ENCODE measurements at regions not wholly inside any gene's neighbourhood (a gene's known extent, or its start where the extent isn't known, plus 50 kb on each side); places are given as distances from the start of the nearest gene placed in this dataset.
A peak's percentile ranks its signal among the peaks of the same experiment; 100 is the strongest.
"Not testable (repeated sequence)": the region's sequence is repeated elsewhere in the genome, so short reads cannot be mapped to it uniquely, and the experiment has no call there.

DNA sequence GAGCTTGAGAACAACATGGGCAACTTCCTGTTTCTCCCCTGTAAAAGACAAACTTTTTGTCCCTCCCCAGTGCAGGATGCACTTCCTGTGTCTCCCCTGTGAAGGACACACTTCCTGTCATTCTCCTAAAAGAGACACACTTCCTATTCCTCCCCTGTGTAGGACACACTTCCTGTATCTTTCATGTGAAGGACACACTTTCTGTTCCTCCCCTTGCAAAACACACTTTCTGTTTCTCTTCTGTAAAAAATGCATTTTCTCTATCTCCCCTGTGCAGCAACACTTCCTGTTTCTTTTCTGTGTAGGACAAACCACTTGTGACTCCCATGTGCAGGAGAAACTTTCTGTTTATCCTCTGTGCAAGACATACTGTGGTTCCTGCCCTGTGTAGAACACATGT lies 488.6 kb upstream of the USP9Y start:
- DNase-seq (ENCODE audit: low read depth in 2 of 2) = no peak

DNA sequence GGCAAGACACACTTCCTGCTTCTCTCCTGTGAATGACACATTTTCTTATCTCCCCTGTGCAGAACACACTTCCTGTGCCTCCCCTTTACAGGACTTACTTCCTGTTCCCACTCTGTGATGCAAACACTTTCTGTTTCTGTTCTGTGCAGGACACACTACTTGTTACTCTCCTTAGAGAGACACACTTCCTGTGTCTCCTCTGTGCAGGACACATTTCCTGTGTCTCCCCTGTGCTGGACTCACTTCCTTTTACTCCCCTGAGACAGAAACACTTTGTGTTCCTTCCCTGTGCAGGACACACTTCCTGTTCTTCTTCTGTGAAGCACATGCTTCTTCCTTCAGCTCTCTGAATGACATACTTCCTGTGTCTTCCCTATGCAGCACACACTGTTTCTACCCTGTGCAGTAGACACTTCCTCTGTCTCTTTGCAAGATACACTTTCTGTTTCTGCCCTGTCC lies 485.4 kb upstream of the USP9Y start:
- no peak for DNase-seq (ENCODE audit: low read depth in 2 of 2)

DNA sequence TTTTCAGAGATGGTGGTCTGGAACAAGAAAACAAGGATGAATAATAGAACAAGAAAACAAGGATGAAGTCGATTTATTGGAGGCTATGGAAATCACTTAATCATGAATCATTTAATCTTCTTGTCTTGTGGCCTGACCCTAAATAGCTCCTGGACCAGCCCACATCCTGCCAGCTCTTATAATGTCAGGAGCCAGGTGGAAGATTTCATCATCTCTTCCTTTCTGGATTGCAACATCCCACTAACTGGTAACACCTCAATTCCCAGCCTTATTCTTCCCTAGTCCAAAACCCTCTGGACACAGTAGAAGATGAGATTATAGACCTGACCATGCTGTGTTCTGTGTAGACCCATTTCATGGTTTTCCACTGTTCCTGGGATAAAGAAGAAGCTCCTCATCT lies 470.1 kb upstream of the USP9Y start:
- DNase-seq (ENCODE audit: low read depth in 2 of 2) = no peak

DNA sequence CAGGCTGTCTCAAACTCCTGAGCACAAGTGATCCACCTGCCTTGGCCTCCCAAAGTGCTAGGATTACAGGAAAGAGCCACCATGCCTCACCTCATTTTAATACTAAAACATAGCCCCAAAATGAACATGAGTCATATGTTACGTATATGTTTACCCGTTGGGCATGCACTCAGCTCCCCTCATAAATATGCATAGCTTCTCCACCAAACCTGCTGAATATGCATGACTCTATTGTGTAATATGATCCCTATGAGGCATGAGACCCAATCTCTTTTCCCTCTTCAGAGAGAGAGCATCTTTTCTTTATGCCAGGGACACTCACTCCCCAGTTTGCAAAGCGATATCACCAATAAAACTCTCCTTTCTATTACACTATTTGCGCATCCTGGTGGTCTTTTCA lies 464.6 kb upstream of the USP9Y start:
- no peak for DNase-seq (ENCODE audit: low read depth in 2 of 2)

DNA sequence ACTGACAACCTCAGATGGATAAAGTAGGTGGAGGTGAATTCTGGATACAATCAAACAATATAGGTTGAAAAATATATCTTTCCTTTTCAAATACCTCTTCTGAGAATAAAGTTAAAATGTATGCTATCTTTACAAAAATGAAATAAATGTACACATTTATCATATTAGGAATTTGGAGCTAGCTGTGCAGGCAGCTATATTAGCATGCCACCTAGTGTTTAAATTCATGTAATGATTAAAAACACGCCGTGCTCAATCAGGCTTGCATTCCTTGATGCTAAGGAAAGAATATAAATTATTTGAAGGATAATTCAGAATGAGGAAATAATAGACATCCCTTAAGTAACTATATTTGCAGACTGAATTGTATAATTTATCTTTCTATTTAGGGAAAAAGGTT lies 460.7 kb upstream of the USP9Y start:
- DNase-seq (ENCODE audit: low read depth in 2 of 2) = not testable (repeated sequence)

DNA sequence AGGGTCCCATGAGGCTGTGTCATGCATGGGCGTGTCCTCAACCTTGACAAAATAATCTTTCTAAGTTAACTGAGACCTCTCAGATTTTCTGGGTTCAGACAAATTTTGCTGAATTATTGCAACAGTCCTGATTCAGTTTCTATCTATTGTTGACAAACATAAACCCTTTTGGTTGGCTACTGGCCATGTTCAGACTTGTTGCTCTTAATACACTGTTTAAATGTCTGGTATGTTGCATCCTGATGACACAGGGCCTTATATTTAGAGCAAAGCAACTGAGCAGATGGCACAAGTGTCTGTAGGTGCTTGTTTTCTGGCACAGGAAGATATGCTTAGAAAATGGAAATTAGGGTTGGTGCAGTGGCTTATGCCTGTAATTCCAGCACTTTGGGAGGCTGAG lies 456.9 kb upstream of the USP9Y start:
- DNase-seq (ENCODE audit: low read depth in 2 of 2) = no peak

DNA sequence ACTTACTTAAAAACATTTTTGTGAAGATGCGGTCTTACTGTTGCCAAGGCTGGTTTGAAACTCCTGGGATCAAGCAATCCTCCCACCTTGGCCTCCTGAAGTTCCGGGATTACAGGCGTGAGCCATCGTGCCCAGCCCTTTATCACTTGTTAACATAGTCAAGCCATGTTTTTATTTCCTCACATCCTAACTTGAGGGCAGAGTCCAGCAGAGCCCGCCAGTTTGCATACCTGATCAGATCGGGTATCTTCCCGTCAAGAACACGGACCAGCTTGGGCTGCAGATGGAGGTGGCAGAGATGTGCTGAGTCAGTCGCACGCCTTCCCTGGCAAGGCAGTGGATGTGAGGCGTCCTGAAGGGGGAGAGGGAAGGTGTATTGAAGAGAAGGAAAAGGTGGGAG lies 447.3 kb upstream of the USP9Y start:
- no peak for DNase-seq (ENCODE audit: low read depth in 2 of 2)

DNA sequence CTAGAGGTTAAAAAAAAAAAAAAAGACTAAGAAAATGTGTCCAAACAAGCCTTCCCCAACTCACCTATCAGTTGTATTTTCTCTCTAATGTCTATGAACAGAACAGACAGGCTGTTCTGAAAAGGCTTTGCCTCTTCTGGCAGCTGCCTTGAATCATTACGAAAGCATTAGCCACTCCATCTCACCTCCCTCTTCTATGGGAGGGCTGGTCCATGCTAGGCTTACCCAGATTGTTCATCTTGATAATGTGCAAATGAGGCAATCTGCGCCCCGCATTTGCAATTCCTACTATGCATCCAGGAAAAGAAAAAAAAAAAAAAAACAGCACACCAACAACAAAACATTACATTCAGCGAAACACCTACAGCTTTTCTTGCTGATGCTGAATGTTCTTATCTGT lies 429.9 kb upstream of the USP9Y start:
- no peak for DNase-seq (ENCODE audit: low read depth in 2 of 2)

DNA sequence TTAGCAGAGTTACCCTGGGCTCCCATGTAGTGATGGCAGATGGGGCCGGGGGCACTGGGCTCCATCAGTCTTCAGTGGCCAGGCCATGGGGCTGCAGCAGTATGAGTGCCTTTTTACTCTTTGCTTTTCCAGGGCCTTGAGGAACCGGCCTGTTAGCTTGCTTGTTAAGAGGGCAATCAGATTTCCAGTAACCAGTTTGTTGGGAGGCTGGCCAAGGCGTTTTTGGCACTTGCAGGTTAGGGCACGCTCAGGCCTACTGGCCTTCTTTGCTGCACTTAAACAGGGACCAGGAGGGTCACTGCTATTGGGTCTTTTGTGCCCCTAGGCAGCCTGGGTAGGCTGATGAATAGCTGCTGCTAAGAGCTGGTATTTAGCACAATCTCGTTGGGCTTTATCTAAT lies 415.4 kb upstream of the USP9Y start:
- DNase-seq (ENCODE audit: low read depth in 2 of 2) = no peak

DNA sequence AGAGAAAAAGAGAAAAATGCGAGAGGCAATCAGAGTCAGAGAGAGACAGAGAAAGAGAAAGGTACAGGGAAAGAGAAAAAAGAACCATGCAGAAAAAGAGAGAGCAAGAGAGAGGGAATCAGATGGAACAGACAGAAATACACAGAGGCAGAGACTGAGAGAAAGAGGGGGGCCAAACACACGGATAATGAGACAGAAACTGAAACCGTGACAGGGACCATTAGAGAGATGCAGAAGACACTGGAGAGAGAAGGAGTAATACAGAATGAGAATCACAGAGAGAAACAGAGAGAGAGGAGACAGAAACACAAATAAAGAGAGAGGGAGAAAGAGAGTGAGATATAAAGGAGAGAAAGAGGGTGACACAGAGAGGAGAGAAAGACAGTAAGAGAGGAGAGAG lies 412.1 kb upstream of the USP9Y start:
- DNase-seq (ENCODE audit: low read depth in 2 of 2) = no peak

DNA sequence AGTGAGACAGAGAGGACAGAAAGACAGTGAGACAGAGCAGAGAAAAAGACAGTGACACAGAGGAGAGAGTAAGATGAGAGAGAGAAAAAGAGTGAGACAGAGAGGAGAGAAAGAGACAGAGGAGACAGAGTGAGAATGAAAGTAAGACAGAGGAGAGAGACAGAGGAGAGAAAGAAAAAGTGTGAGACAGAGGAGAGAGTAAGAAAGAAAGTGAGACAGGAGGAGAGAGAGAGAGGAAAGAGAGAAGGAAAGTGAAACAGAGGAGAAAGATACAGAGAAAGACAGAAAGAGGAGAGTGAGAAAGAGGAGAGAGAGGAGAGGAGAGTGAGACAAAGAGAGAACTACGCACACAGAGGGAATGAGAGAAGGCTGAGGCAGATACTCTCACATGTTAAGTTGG lies 411.6 kb upstream of the USP9Y start:
- no peak for DNase-seq (ENCODE audit: low read depth in 2 of 2)

DNA sequence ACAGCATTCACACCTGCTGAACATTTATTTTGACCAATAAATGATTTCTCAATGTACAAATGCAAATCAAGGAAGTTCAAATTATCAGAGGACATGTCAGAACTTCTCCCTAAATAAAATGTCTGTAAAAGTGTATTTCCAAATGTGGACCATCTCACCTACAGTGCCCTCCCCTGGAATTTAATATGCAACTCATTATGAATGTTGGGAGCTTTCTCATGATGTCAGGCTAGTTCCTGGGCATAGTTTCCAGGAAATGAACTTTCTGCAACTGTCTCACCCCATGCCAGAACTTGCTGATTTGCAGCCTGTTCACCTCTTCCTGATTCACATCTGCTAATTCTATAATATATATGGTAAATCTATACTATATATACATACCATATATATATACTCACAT lies 408.5 kb upstream of the USP9Y start:
- DNase-seq (ENCODE audit: low read depth in 2 of 2) = no peak

DNA sequence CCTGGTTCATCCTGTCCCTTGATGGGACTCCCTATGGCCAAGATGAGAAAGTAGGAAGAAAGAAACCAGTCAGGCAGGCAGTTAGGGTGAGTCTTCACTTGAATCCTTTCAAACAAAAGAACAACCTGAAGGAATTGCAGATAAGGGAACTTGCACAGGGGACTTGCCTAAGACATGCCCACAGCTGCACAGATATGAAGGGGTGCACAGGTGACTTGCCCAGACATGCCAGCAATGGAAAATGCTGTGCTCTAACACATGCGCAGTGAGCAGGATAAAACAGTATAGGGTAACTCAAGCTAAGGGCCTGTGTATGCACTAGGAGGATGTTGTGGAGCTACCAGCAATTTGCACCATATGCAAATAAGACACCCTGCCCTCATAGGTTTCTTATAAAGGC lies 404.6 kb upstream of the USP9Y start:
- no peak for DNase-seq (ENCODE audit: low read depth in 2 of 2)

DNA sequence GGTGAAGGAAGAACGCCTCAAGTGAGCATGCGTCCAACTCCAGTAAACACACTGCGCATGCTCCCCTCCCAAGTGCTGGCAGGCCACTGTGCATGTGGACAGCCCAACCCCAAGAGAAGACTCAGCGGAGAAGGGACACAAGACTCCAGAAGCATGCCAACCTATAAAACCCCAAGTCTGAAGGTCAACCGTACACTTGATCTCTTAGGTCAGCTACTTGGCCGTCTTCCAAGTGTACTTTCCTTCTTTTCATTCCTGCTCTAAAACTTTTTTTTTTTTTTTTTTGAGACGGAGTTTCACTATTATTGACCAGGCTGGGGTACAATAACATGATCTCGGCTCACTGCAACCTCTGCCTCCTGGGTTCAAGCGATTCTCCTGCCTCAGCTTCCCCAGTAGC lies 401.2 kb upstream of the USP9Y start:
- not testable (repeated sequence) for DNase-seq (ENCODE audit: low read depth in 2 of 2)

DNA sequence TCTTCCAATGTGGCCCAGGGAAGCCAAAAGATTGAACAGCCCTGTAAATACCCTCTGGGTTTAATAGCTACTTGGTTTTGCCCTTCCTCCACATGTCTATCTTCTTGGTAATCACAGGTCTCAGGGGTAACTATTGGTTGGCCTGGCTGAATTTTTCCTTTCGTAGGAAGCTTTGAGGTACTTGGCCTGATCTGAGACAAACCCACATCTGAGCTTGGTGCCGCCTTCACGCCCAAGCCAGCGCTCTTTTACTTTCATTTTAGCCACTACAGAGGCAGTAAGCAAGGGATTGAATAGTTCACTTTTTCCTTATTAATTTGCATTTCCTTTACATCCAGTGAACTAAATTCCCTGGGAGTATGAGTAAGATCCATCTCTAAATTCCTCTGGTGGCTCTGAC lies 397.6 kb upstream of the USP9Y start:
- DNase-seq (ENCODE audit: low read depth in 2 of 2) = no peak

DNA sequence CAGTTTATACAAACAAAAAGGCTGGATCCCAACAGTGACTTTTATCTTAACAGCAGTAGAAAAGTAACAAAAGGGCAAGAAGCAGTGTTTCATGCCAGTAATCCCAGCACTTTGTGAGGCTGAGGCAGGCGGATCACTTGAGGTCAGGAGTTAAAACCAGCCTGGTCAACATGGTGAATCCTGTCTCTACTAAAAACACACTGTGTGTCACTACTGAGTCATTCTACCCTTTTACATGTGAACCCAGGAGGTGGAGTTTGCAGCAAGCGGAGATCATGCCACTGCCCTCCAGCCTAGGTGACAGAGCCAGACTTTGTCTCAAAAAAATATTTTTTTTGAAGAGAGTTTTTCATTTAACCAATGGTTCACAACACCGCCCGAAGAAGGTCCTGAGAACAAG lies 395.6 kb upstream of the USP9Y start:
- DNase-seq (ENCODE audit: low read depth in 2 of 2) = peak in 1 of 2 donors; percentile 1

DNA sequence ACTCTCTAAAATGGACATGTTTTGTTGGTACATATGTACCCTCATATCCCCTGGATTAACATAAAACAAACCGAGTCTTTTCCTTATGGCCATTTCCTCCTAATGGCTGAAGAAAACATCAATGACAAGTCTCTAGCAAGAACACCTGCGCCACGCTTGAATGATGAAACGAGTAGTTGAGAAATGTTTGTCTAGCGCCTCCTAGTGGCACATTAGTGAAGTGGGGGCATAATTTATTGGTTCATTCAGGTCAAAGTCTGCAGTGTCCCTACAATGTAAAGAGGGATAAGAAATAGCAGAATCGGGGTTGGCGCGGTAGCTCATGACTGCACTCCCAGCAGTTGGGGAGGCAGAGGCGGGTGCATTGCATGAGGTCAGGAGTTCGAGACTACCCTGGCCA lies 391.8 kb upstream of the USP9Y start:
- DNase-seq (ENCODE audit: low read depth in 2 of 2) = no peak

DNA sequence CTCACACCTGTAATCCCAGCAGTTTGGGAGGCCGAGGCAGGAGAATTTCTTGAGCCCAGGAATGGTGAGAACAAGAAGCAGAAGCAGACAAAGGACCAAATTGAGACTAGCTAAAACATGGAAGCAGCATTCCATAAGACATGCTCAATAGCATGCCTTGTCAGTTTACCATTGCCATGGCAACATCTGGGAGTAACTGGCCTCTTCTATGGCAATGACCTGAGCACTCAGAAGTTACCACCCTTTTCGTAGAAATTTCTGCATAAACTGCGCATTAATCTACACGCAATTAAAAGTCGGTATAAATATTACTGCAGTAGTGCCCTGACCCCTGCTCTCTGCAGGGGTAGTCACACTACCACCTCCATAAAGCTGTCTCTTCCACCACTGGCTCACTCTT lies 390.2 kb upstream of the USP9Y start:
- DNase-seq (ENCODE audit: low read depth in 2 of 2) = no peak

DNA sequence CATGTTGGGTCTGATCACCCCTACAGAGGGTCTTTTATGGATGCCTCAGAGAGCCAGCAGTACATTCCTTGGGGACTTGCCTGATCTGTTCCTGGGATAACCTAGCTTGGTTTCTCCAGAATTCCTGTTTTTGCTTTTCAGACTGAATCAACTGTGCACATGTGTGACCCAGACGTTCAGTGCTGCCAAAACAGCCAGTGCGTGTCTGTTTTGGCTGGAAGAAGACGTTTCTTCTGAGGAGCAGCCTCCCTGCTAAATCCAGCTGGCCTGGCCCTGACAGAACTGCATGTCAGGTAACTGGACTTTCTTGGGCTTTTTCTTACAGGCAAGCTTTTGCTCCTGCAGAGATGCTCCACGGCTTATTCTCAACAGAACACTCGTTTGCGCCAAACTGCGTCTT lies 373.3 kb upstream of the USP9Y start:
- DNase-seq (ENCODE audit: low read depth in 2 of 2) = no peak

DNA sequence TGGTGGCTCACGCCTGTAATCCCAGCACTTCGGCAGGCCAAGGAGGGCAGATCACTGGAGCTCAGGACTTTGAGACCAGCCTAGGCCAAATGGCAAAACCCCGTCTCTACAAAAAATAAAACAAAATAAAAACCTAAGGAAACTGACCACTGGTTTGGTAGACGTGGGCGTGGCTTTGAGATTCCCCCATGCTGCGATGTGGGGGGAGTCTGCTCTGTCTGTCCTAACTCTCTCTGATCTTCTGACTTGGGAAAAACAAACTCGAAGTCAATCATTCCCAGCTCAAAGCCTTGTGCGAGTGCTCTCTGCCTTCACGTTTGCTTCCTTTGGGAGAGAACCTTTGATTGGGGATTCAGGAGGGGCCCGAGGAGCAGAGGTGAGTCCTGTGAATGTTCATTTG lies 369.1 kb upstream of the USP9Y start:
- not testable (repeated sequence) for DNase-seq (ENCODE audit: low read depth in 2 of 2)

DNA sequence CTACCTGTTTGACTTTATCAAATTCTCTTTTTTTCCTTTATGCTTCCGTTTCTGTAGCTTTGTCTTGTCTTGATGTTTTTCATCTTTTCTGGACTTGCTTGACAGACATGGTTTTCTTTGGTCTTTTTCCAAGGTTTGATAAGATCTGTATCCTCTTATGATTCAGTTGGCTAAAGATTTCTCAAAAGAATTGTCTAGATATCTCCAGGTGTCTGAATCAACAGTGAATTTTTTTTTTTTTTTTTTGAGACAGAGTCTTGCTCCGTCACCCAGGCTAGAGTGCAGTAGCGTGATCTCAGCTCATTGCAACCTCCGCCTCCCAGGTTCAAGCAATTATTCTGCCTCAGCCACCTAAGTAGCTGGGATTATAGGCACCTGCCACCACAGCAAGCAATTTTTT lies 357.8 kb upstream of the USP9Y start:
- DNase-seq (ENCODE audit: low read depth in 2 of 2) = no peak

DNA sequence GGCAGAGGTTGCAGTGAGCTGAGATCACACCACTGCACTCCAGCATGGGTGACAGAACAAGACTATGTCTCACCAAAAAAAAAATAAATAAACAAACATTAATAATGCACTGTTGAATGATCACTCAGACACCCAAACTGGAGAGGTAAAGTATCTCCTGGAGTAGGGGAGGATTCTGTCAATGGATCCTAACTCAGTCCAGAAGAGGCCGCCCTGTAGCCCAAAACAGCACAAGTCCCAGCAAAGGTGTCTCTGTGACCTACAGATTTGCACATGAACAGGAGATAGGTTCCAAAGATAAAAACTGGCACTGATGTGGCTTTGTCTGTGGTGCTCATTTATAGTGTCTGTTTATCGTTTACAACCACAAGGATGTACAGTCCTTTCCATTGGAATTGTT lies 352.9 kb upstream of the USP9Y start:
- no peak for DNase-seq (ENCODE audit: low read depth in 2 of 2)

DNA sequence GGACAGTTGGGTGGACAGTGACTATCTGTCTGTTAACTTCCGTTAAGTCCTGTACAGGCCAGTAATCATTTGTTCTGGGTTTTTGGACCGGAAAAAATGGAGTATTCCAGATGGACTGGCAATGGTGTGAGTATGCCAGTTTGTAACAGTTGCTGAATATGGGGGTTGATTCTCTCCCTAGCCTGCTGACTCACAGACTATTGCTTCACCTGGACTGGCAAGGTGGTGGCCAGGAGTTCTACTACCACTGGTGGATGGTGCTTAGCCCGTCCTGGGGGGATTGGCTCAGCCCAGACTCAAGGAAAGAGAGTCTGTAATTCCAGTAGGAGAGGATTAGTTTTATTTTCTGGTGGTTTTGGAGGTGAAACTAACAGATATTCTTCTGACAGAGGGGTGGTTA lies 343.8 kb upstream of the USP9Y start:
- no peak for DNase-seq (ENCODE audit: low read depth in 2 of 2)

DNA sequence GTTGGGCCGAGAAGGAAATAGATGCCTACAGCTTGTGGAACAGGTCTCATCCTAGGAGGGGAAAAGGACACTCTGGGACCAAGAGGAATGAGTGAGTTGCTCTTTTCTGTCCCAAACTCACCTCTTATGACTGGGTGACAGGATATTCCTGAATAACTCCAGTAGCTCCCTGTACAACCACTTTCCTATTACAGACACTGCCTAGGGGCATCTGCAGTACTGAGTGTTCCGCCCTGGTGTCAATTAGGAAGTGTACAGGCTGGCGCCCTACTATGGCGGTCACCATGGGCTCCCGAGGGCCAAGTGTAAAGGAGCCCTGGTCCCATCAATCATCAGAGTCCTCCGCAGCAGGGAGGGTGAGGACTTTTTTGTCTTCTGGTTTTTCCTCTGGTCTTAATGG lies 343.4 kb upstream of the USP9Y start:
- DNase-seq (ENCODE audit: low read depth in 2 of 2) = no peak

DNA sequence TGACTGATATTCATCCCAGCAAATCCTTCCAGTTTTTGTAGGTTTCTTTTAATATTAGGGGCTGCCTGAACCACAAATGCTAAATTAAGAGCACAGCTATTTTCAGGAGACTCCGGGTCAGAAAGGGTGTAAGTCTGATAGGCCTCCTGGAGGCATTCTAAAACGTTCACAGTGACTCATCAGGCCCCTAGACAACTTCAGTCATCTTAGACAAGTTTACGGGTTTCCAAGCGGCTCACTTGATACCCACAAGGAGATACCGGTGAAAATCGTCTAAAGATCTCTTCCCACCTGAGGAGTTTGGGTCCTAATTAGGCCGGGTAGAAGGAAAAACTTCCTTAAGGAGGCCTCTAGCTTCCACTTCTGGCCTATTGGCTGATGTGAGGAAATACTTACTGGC lies 342.7 kb upstream of the USP9Y start:
- DNase-seq (ENCODE audit: low read depth in 2 of 2) = no peak
